C4-2B (cell line): ENCODE measurements at regions not wholly inside any gene's neighbourhood (a gene's known extent, or its start where the extent isn't known, plus 50 kb on each side); places are given as distances from the start of the nearest gene placed in this dataset.

ENCODE experiments used
- ZFX ChIP-seq: fragments of 450-650 bp; IDR thresholded peaks from 2 replicates; pipeline ENCODE4 v1.6.1; 2017
- TF ChIP-seq, protein P1 (sequence below): fragments of 450-650 bp; conservative IDR thresholded peaks from 2 replicates; pipeline ENCODE4 v1.5.1; 2017; ENCODE audit warnings: mild to moderate bottlenecking

DNA sequence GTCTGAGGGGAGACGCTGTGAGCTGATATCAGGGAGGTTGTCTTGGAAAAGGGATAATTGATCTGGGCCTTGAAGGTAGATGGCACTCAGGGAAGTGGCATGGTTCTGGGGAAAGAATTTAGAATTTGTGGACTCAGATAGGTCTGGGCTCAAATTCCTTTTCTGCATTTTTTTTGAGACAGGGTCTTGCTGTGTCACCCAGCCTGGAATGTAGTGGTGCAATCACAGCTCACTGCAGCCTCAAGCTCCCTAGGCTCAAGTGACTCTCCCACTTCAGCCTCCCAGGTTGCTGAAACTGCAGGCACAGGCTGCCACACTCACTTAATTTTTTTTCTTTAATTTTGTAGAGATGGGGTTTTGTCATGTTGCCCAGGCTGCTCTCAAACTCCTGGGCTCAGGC lies 98.1 kb upstream of the NCOR2 start:
- TF ChIP-seq, protein P1, sequence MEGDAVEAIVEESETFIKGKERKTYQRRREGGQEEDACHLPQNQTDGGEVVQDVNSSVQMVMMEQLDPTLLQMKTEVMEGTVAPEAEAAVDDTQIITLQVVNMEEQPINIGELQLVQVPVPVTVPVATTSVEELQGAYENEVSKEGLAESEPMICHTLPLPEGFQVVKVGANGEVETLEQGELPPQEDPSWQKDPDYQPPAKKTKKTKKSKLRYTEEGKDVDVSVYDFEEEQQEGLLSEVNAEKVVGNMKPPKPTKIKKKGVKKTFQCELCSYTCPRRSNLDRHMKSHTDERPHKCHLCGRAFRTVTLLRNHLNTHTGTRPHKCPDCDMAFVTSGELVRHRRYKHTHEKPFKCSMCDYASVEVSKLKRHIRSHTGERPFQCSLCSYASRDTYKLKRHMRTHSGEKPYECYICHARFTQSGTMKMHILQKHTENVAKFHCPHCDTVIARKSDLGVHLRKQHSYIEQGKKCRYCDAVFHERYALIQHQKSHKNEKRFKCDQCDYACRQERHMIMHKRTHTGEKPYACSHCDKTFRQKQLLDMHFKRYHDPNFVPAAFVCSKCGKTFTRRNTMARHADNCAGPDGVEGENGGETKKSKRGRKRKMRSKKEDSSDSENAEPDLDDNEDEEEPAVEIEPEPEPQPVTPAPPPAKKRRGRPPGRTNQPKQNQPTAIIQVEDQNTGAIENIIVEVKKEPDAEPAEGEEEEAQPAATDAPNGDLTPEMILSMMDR: no peak
- no peak for TF ChIP-seq ZFX
